Upper lobe of right lung (tissue), 1 donor: ENCODE measurements at regions not wholly inside any gene's neighbourhood (a gene's known extent, or its start where the extent isn't known, plus 50 kb on each side); places are given as distances from the start of the nearest gene placed in this dataset.
A peak's percentile ranks its signal among the peaks of the same experiment; 100 is the strongest.

Experiments
- ATAC-seq: fragments of 200-7000 bp; cut with Tn5 transposase; one replicate; pipeline ENCODE4 v1.9.1; 2020; ENCODE audit warnings: mild to moderate bottlenecking, moderate library complexity
- DNase-seq: peaks from one replicate; pipeline ENCODE4 v3.0.0-alpha.2; 2020
- H3K27ac ChIP-seq: fragments of 200-600 bp; one replicate; pipeline ENCODE4 v1.8.0; 2022
- H3K27me3 ChIP-seq: fragments of 200-600 bp; one replicate; pipeline ENCODE4 v1.8.0; 2022; ENCODE audit warnings: mild to moderate bottlenecking
- H3K36me3 ChIP-seq: fragments of 200-600 bp; one replicate; pipeline ENCODE4 v1.8.0; 2022
- H3K4me1 ChIP-seq: fragments of 200-600 bp; one replicate; pipeline ENCODE4 v1.8.0; 2022
- H3K4me3 ChIP-seq: fragments of 200-600 bp; one replicate; pipeline ENCODE4 v1.8.0; 2022; ENCODE audit warnings: mild to moderate bottlenecking
- H3K9me3 ChIP-seq: fragments of 200-600 bp; one replicate; pipeline ENCODE4 v1.8.0; 2022
- intact Hi-C: fragments of 100-400 bp; cut with DNase I; formaldehyde crosslinking; loops from one replicate; pipeline ENCODE4 v1.11.0; 2022
- TF ChIP-seq, protein P1 (sequence below): fragments of 200-600 bp; IDR thresholded peaks from one replicate; pipeline ENCODE4 v1.8.0; 2022; ENCODE audit warnings: antibody characterized with exemption
- donor health status: DM: no; HTN: yes; CAD: no; lungs with severe emphysema.

DNA sequence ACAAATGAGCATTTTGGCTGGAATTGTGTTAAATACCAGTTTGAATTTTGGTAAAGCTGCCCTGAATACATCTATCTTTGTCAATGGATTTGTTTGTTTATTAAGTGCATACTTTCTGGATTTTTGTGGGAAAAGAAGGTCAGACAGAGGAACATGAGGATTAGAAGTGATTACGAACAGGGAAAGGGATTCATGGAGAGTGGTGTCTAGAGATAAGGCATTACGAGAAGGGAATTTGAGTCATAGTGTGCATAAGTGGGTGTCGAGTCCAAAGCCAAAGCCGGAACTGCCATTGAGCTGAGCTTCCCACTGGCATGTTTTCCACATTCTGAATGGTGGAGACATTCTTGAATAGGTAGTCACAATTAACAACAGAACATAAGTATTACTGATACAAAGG is 68.9 kb upstream of the EFEMP1 start:
- ATAC-seq (peak; percentile 62), DNase-seq (no peak)
- TF ChIP-seq, protein P1, sequence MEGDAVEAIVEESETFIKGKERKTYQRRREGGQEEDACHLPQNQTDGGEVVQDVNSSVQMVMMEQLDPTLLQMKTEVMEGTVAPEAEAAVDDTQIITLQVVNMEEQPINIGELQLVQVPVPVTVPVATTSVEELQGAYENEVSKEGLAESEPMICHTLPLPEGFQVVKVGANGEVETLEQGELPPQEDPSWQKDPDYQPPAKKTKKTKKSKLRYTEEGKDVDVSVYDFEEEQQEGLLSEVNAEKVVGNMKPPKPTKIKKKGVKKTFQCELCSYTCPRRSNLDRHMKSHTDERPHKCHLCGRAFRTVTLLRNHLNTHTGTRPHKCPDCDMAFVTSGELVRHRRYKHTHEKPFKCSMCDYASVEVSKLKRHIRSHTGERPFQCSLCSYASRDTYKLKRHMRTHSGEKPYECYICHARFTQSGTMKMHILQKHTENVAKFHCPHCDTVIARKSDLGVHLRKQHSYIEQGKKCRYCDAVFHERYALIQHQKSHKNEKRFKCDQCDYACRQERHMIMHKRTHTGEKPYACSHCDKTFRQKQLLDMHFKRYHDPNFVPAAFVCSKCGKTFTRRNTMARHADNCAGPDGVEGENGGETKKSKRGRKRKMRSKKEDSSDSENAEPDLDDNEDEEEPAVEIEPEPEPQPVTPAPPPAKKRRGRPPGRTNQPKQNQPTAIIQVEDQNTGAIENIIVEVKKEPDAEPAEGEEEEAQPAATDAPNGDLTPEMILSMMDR, result no peak
- no peaks in the 10 kb centered on the region for H3K27me3 ChIP-seq
- intact Hi-C loops, result no loop called here
- no peak overlapping the region for H3K4me3 ChIP-seq
- no peaks in the 10 kb centered on the region for H3K9me3 ChIP-seq
- H3K4me1 ChIP-seq, result peaks cover 11% of the 10 kb centered on the region
- H3K27ac ChIP-seq, result no peak overlapping the region
- H3K36me3 ChIP-seq, result no peaks in the 10 kb centered on the region

DNA sequence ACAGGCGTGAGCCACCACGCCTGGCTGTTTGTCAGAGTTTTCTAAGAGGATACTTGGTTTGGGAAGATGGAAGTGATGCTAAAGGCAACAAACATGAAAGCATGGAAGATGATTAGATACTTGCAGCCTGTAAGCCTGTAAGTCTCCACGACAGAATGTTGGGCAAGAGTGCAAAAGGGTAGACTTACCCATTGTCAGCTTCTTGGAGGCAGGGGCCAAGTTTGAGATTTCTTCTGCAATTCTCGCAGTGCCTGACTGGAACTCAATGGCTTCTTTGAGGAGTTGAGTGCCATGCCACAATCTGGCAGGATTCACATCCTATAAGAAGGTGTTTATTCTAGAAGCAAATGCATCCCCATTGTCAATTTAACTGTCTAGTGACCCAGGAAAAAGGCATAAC is 70.1 kb upstream of the EFEMP1 start:
- TF ChIP-seq, protein P1, result no peak
- Histone ChIP-seq H3K27ac (no peak overlapping the region), H3K4me3 (no peak overlapping the region), H3K36me3 (no peaks in the 10 kb centered on the region), H3K9me3 (no peaks in the 10 kb centered on the region), H3K4me1 (peaks cover 11% of the 10 kb centered on the region), H3K27me3 (no peaks in the 10 kb centered on the region)
- no peak for ATAC-seq
- intact Hi-C loops, result no loop called here
- DNase-seq, result no peak

DNA sequence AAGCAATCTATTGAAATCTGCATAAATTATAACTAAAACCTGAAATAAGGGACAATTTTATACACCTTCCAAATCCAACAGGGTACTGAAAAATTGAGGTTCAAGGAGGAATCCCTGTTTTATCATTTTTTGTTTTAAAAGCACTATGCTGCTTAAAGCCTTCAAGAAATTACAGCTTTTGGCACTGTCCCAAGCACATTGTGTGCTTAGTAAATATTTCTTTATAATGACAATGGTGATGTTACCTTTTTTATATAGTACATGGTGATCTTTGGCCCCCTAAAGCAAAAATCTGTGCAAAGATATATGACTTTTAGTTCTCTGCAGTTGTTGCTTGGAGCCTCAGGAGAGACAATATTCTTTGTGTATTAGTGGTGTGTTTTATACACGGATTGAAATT is 71.6 kb upstream of the EFEMP1 start:
- no peaks in the 10 kb centered on the region for H3K9me3 ChIP-seq
- H3K36me3 ChIP-seq, result no peaks in the 10 kb centered on the region
- H3K27me3 ChIP-seq, result no peaks in the 10 kb centered on the region
- DNase-seq, result no peak
- H3K4me3 ChIP-seq, result no peak overlapping the region
- TF ChIP-seq, protein P1, result no peak
- no peak overlapping the region for H3K27ac ChIP-seq
- H3K4me1 ChIP-seq, result peaks cover 11% of the 10 kb centered on the region
- ATAC-seq, result no peak
- intact Hi-C loops, result no loop called here

DNA sequence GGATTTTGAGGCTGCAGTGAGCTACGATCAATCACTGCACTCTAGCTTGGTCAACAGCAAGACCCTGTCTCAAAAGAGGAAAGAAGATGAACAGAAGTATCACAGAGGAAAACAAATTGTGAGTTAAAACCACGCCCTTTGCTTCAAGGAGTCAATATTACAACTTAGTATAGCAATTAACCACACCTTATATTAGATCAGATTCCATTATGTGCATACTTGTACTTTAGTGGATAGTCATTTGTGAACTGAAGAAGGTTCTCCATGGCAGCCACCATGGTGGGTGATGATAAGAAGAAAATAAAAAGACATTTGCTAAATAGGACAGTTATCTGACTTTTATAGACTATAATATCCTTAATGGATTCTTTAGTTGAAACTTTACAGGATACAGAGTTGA is 72.3 kb upstream of the EFEMP1 start:
- intact Hi-C loops, result no loop called here
- TF ChIP-seq, protein P1, result no peak
- Histone ChIP-seq H3K4me1 (peaks cover 11% of the 10 kb centered on the region), H3K27me3 (no peaks in the 10 kb centered on the region), H3K4me3 (no peak overlapping the region), H3K27ac (no peak overlapping the region), H3K9me3 (no peaks in the 10 kb centered on the region), H3K36me3 (no peaks in the 10 kb centered on the region)
- DNase-seq, result no peak
- no peak for ATAC-seq

DNA sequence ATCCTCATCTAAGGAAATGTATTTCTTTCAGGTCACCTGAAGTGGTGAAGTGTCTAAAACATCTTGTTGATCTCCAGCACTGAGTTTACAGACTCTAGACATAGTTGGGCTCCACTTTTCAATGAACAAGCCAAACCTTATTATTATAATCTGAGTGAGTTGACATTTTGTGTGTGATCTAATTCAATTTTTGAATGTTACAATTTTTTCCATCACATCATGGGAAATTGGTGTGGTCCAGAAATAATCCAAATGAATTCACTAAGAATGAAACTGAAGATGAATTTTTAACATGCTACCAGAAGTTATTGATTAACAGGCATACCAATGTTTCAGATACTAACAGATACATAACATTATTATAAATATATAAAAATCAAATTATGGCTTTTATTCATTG is 75.6 kb upstream of the EFEMP1 start:
- Histone ChIP-seq H3K36me3 (no peaks in the 10 kb centered on the region), H3K27me3 (no peaks in the 10 kb centered on the region), H3K4me1 (peaks cover 4% of the 10 kb centered on the region), H3K27ac (no peak overlapping the region), H3K9me3 (no peaks in the 10 kb centered on the region), H3K4me3 (no peak overlapping the region)
- DNase-seq (no peak), ATAC-seq (no peak)
- TF ChIP-seq, protein P1, result no peak
- intact Hi-C loops, result no loop called here

DNA sequence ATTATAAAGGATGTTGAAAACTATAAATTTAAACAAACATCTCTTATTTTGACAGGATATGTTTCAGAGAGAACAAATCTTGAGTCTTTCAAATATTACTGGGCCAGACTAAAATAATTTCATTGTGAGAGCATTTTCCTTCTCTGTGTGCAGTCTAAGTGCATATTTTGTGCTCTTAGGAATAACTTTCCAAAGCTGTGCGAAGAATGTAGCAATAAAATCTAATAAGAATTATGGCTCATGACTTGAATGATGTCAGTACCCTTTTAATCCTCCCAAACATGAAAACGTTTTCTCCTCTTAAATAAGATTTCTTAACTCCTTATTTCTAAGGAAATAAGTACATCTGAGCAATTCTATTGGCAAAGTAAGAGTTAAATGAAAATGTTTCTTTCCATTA is 76.2 kb upstream of the EFEMP1 start:
- Histone ChIP-seq H3K4me1 (peaks cover 4% of the 10 kb centered on the region), H3K27me3 (no peaks in the 10 kb centered on the region), H3K4me3 (no peak overlapping the region), H3K36me3 (no peaks in the 10 kb centered on the region), H3K27ac (no peak overlapping the region), H3K9me3 (no peaks in the 10 kb centered on the region)
- intact Hi-C loops, result no loop called here
- ATAC-seq (no peak), DNase-seq (no peak)
- TF ChIP-seq, protein P1, result no peak
